DMS153 (cell line): ENCODE measurements at regions not wholly inside any gene's neighbourhood (a gene's known extent, or its start where the extent isn't known, plus 50 kb on each side); places are given as distances from the start of the nearest gene placed in this dataset.
"Not testable (repeated sequence)": the region's sequence is repeated elsewhere in the genome, so short reads cannot be mapped to it uniquely, and the experiment has no call there.

Experiments used
- DNase-seq: peaks from one replicate; lab custom pipeline; 2025; lab: John Stamatoyannopoulos, UW

DNA sequence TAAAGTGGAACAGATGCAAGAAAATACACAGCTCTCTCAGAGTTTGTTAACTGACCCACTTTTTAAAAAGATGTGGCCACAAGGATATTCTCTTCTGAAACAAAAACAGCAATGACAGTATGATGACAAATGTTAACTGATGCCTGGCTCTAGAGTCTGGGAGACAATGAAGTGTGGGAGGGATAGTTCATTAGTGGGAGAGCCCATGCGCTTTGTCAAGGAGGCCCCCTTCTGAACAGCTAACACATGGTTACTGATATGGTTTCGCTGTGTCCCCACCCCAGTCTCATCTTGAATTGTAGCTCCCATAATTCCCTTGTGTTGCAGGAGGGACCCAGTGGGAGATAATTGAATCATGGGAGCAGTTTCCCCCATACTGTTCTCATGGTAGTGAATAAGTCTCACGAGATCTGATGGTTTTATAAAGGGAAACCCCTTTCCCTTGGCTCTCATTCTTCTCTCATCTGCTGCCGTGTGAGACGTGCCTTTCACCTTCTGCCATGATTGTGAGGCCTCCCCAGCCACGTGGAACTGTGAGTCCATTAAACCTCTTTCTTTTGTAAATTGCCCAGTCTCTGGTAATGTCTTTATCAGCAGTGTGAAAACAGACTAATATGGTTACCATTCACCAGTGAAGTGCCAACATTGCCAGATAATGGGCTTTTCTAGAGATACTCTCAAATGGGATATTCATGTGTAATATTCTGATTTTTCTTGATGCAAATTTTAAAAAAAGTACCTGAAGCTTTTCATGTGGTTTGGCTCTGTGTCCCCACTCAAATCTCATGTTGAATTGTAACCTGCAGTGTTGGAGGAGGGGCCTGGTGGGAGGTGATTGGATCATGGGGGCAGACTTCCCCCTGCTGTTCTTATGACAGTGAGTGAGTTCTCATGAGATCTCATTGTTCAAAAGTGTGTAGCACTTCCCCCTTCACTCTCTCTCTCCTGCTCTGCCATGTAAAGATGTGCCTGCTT, 435.8 kb downstream of the SHISA9 start:
- not testable (repeated sequence) for DNase-seq

DNA sequence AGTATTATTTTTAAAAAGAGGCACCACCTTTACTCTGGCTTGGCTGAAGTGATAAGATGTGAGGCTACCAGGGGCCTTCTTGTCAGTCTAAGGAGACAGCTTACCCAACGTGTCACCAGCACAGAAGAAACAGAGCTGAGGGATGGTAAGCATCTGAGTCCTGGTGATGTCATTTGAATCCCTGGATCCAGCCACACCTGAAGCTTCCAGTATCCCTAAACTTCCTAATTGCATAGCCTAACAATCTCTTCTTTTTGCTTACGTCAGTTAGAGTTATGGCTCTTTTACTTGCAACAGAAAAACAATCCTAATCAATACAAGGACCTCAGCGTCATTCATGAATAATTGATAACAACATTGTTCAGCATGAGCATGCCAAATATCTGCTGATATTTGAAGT, 436.6 kb downstream of the SHISA9 start:
- no peak for DNase-seq

DNA sequence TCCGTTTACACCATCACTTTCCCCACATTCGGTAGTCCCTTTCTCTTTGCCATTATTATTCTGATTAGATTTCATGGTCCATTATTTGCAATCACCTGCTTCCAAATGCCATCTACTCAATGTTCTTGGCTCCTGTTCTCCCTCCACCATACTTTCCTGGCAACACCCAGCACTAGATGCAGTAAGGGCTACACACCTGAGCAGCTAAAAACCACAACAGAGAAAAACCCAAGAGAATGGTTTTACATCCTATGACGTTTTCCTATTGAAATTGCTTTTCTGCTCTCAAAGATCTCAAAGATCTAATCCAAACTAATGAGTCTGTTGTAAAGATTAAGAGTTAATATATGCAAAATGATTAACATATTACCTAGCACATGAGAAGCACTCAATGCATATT, 441.3 kb downstream of the SHISA9 start:
- no peak for DNase-seq

DNA sequence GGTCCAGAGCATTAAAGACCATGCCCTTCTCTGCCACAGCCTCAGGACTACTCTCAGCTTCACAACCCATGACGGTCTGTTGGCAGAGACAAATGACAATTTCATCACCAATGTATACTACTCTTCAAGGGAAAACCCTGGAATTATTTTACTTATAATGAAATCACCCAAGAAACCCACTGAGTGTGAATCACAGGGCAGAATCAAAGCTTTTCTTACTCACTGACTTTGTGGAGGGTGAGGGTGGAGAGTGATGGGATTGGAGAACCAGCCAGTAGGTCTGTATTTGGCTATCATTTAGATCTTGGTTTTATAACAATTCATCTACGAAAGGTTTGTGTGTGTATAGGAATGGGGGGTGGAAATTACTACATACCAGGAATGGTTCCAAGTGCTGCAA, 442.6 kb downstream of the SHISA9 start:
- DNase-seq = no peak

DNA sequence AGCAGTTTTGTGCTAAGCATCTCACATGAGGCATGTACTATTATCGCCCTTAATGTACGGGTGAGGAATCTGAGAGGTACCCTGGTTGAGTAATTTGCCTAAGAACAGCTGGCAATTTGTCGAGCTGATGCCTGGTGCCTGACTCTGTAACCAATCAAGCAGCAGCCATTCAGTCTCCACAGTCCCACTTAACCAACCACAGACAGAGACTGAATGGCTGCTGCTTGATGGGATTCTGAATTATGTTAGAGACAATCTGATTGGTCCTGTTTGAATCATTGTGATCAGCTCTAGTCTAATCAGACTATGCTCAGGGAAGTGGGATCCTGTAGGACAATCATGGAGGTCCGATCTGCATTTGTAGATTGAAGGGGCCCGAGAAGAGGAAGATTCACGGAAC, 447.0 kb downstream of the SHISA9 start:
- DNase-seq = no peak

DNA sequence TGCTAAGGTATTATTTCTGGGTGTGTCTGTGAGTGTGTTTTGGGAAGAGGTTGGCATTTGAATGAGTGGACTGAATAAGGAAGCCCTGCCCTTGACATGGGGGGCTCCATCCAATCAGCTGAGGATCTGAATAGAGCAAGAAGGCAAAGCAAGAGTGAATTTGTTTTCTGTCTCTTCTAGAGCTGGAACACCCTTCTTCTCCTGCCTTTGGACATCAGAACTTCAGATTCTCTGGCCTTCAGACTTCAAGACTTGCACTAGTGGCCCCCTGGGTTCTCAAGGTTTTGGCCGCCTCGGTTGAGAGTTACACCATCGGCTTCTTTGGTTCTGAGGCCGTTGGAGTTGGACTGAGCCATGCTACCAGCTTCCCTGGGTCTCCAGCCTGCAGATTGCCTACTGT, 448.6 kb downstream of the SHISA9 start:
- no peak for DNase-seq

DNA sequence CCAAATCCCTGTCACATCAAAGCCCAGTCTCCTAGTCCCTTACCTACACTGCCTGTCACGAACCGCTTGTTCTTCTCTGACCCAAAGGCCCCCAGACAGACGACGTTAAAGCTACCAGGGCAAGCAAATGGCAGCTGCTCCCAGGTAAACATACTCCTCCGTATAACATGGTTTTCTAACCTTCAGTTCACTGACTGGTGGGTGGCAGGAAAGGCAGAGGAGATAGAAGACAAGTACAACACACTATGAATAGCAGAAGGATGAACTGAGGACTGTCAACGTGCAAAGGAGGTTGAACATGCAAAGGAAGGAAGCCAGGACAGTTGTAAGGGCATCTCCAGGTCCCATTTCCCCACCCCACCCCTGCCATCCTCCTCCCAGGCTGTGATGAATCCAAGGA, 449.8 kb downstream of the SHISA9 start:
- no peak for DNase-seq

DNA sequence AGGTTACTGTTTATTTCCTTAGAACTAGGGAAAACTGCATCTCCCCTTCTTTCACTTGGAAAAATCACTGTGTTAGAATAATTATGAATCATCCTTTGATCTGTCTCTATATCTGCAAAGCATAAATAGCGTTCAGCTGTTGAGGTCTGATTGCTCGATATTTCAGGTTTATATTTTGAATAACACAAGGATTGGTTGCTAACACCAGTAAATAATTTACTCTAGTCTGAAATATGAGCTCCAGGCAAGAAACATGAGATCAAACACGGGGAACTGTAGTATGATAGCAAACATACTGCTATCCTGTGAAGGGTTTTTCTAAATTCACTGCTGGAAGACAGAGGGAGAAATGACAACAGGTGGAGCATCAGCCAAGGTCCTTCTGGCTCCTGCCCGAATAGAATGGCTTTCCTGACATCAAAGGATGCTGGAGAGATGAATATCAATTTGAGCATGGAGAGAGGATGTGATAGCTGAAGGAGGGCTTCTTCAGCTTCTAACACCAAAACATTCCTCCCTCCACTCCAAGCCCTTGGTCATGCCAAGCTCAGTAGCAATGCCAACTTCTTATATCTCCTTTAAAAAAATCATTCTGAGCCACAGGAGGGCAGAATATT, 450.3 kb downstream of the SHISA9 start:
- DNase-seq = no peak

DNA sequence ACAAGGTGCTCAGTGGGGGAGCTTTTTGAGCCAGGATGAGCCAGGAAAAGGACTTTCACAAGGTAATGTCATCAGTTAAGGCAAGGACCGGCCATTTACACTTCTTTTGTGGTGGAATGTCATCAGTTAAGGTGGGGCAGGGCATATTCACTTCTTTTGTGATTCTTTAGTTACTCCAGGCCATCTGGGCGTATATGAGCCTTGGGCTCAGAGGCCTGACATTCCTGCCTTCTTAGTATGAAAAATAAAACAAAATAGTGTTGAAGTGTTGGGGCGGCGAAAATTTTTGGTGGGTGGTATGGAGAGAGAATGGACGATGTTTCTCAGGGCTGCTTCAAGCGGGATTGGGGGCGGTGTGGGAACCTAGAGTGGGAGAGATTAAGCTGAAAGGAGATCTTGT, 451.4 kb downstream of the SHISA9 start:
- not testable (repeated sequence) for DNase-seq

DNA sequence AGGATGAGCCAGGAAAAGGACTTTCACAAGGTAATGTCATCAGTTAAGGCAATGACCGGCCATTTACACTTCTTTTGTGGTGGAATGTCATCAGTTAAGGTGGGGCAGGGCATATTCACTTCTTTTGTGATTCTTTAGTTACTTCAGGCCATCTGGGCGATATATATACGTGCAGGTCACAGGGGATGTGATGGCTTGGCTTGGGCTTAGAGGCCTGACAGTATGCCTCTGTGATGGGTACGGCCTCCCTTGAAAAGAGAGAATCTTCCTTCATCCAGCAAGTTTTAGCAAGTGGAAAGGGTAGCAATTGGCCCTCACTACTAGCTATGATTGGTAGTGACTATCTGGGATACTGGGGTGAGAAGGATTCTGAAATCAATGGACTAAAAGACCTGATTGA, 456.4 kb downstream of the SHISA9 start:
- not testable (repeated sequence) for DNase-seq

DNA sequence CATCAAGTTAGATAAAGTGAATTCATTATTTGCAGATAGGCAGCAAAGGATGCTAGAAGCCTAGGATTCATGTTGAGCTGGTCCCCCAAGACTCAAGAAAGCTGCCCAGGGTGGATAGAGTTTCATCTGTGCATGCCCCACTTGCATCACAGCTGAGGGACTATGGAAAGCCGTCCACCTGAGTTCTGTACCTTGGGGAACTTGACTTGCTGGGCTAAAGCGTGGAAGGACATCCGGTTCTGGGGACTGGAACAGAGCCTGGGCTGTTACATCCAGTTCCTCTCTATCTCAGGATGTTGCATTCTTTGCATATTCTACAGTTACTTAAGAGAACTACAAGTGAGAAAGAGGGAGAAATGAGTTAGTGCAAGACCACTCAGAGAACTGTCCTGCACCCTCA, 458.4 kb downstream of the SHISA9 start:
- DNase-seq = no peak

DNA sequence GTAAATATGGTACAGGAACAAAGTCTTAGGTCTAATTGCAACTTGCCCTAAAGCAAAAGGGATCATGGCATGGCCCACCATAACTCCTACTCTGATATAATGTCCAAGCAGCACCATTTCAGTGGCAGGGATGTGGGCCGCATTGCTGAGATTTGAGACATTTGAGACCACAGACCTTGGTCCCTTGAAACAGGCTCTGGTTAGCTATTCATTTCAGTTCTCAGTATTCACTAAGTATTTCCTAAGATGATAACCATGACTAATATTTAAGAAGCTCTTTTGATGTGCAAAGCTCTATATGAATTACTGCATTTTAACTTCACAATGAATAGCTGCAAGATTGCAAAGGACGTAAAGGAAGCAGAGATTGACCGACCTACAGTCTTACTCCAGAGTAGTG, 471.0 kb downstream of the SHISA9 start:
- no peak for DNase-seq

DNA sequence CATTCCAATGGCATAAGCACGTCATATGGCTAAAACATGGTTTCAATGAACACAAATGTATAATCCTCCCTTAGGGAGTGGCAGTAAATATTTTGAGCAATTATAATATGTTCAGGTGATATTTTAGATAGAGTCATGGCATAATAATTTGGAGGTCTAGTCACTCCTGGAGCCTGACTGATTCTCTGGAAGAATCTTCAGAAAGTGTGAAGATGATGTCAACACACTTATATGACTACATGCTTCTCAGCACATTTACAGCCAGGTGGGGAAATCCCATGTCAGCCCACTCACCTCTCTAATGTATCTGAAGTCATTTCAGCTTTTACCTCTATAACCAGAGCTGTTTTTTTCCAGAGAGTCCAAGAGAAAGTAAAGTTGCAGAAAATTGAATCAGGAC, 474.8 kb downstream of the SHISA9 start:
- no peak for DNase-seq

DNA sequence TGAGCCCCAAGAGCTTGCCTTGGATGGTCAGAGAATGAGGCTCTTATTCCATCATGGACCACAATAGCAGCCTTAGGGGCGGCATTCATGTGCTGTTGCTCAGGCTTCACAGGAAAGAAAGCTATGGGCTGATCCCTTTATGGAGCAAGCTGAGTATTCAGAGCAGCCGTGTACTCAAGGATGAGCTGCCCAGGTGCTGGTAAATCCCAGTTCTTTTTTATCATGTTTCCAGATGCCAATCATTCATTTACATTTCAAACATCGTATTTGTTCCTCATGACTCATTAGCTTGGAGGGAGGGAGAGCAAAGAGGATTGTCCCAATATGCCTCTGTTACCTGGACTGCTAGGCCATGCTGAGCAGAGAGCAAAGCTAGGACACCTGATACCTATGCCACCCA, 475.7 kb downstream of the SHISA9 start:
- no peak for DNase-seq

DNA sequence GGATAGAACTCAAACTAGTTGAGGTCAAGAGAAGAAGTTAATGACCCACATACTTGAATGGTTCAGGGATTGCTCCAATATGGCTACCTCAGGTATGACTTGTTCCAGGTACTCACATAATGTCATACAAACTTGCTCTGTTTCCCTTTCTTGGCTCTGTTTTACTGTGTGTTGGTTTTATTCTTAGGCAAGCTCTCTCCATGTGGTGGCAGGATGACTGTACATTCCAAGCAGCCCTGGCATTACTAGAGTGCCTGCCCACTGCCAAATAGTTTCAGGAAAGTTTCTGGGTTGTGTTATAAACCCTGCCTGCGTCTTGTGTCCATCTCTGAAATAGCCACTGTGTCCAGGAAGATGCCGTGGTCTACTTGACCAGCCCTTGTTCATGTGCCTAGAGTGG, 476.8 kb downstream of the SHISA9 start:
- no peak for DNase-seq

DNA sequence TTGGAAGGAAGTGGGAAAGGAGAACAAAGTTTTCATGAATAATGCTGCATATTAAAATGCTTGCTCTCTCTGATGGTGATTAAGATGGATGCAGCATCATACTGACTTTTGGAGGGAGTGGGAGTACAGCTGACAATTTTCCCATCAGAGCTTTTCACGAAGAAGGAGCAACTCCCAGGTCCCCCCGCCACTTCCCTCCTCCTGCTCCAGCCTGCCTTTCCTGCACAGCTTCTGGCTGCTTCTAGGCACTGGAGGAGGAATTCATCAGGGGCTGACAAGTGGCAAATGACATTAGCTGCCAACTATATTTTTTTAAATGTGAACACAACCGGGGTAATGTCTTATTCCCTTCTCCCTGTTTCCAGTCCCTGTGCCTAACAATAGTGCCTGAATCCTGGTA, 477.9 kb downstream of the SHISA9 start:
- DNase-seq = no peak

DNA sequence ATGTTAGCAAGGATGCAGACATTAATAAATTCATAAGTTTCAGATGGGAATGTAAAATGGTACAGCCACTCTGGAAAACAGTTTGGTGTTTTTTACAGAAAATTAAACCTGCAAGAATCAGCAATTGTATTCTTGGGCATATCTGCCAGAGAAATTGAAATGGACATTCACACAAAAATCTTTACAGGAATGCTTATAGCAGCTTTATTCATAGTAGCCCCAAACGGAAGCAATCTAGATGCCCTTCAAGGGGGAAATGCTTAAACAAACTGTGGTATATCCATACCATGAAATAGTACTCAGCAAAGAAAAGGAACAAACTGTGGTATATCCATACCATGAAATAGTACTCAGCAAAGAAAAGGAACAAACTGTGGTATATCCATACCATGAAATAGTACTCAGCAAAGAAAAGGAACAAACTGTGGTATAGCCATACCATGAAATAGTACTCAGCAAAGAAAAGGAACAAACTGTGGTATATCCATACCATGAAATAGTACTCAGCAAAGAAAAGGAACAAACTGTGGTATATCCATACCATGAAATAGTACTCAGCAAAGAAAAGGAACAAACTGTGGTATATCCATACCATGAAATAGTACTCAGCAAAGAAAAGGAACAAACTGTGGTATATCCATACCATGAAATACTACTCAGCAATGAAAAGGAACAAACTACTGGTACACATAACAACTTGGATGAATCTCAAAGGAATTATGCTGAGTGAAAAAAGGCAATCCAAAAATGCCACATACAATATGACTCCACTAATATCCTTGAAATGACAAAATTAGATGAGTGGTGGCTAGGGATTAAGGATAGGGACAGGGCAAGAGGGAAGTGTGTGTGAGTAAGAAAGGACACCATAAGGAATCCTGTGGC, 484.0 kb downstream of the SHISA9 start:
- not testable (repeated sequence) for DNase-seq

DNA sequence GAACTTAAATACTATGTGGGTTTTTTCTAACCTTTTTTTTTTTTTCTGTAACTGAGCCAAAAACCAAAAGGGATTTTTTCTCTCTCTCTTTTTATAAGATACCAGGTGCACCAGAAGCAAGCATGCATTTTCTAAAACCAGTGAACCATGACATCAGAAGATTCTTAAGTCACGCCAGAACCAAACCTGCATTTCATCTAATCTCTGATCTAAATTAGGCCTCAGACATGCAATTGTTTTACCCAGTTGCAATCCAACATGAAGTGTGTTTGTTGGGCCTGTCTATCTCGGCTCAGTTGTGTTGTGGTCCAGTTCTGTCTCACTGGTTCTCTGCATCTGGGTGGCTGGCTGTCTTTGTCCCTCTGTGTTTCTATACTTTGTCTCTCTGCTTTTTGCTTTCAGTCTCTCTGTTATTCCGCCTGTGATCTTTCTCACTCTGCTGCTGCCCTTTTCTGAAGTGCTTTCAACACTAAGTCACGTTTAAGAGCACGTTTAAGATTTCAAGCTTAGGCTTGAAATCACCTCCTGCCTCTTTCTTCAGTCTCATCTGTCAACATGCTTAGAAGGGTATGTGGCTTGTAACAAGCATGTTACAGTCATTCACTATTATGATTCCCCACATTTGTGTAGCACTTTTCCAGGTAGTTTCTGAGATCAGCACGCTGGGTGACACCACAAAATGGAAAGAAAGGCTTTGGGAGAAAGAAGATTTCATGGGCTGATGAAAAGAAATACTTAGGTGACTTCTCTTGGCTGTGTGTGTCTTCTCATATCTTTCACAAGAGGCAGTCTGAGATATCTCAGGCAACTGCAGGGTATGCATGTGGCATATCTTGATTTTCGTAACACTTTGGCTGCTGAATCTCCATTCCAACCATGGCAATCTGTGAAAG, 488.9 kb downstream of the SHISA9 start:
- no peak for DNase-seq

DNA sequence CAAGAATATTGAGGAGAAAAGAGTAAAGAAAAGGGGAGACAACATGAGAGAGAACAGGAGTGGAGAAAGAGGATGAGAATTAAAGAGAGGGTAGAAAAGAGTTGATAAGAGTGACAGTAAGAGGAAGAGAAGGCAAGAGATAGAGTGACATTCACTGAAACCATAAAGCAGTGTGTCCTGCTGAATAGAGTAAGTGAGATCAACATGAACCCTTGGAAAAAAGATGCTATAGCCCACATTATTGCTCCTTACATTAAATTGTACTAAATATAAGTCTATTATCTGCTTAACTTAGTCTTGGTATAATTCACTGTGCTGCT, 489.5 kb downstream of the SHISA9 start:
- no peak for DNase-seq

DNA sequence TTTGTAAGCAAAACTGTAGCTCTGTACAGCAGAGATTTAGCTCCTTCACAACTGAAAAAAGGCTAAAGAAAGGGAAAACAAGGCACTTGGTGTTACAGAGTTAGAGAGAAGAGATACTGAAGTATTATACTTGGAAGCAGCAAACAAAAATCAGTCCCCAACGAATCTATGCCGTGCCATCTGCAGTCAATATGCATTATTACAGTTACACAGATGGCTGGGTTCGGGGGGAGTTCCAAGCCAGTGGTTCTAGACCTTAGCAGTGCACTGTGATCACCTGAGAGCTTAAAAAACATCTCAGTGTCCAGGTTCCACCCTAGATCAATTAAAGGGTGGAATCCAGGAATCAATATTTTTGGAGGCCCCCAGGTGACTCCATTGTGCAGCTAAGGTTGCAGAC, 489.9 kb downstream of the SHISA9 start:
- DNase-seq = no peak

DNA sequence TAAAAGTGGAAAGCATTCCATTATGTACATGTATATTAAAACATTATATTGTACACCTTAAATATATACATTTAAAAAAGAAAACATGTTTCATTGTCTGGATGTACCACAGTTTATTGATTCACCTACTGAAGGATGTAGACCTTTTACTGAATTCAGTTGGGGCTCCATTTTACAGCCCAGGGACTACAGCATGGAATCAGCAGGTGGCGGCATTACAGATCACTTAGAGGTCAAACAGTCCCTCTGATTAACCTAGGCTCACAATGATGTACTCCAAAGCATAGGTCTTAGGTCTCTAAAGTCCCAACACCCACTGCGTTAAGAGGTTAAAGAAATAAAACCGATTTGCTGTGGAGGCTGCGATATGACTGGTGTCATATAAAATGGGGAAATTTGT, 490.9 kb downstream of the SHISA9 start:
- no peak for DNase-seq

DNA sequence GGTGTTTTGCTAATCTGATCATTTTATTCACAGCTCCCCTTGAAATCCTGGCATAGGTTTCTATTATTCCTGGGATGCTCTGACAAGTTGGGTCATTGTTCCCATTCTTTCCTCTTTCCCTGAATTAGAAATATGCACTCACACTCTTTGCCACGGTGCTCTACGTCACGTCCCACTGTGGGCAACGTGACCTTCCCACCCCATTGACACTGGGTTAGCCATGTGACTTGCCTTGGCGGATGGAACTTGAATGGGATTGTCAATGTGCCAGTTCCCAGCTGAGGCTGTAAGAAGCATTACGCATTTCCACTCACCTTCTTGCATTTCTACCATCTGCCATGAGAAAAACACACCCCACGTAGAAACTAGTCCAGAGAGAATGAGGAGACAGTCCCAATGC, 492.4 kb downstream of the SHISA9 start:
- DNase-seq = no peak
